ENCODE measurements at regions not wholly inside any gene's neighbourhood (a gene's known extent, or its start where the extent isn't known, plus 50 kb on each side); places are given as distances from the start of the nearest gene placed in this dataset.

GRCh38 chr4:126776361-126776760, 856.4 kb upstream of the INTU start:
- intact Hi-C loops (cut with micrococcal nuclease; ENCODE audit: unreplicated experiment) (no loop called here), in situ Hi-C loops (cut with MboI) (no loop called here)
- ChIA-PET RAD21 (ENCODE audit: unreplicated experiment) (no interaction called here), CTCF (interaction anchor here (0.7 kb wide), 1 partner anchor 22 kb away, joined by 4 read pairs; no protein-coding TSS in a partner anchor), SMC1A (ENCODE audit: uncharacterized antibody, unreplicated experiment) (no interaction called here), POLR2A (no interaction called here)
- H3K4me3 ChIP-seq, result no peak overlapping the region
- no peak overlapping the region for H2AFZ ChIP-seq (ENCODE audit: control insufficient read depth, low read depth, low read length)
- no peak overlapping the region for H3K9ac ChIP-seq (ENCODE audit: control insufficient read depth, insufficient read depth, low read length)
- no peaks in the 10 kb centered on the region for H3K9me3 ChIP-seq (replicated peaks; ENCODE audit: control insufficient read depth, insufficient read depth, low read length)
- H3K79me2 ChIP-seq (ENCODE audit: control insufficient read depth, insufficient read depth, low read length), result no peaks in the 10 kb centered on the region
- ATAC-seq, result no peak
- no peaks in the 10 kb centered on the region for H3K36me3 ChIP-seq (ENCODE audit: control insufficient read depth in 2 of 2, insufficient read depth in 2 of 2, low read length in 1 of 2)
- H3K27me3 ChIP-seq (replicated peaks in 1 of 2; ENCODE audit: control insufficient read depth in 2 of 2, insufficient read depth in 2 of 2, low read length in 1 of 2), result no peaks in the 10 kb centered on the region
- no peak overlapping the region for H3K4me2 ChIP-seq (ENCODE audit: control insufficient read depth, insufficient read depth)
- no peaks in the 10 kb centered on the region for H4K20me1 ChIP-seq (ENCODE audit: control insufficient read depth, insufficient read depth)
- no peak for DNase-seq (ENCODE audit: low read depth, low spot score)
- WGBS (ENCODE audit: insufficient coverage, insufficient replicate concordance, low lambda C conversion rate, missing lambda C conversion rate), result 21% methylated on average over 5 of the region's 5 CpGs
- BruUV-seq (replicated peaks), result no TSS peak
- FAIRE-seq, result no peak
- no peak overlapping the region for H3K27ac ChIP-seq (ENCODE audit: control insufficient read depth, insufficient read depth)
- H3K4me1 ChIP-seq (ENCODE audit: control insufficient read depth, insufficient read depth, low read length), result no peaks in the 10 kb centered on the region
- TF ChIP-seq ZBED1 (IDR thresholded peaks at IDR 0.05; ENCODE audit: borderline replicate concordance) (no peak), TCF12 (IDR thresholded peaks at IDR 0.05; ENCODE audit: low read depth, low read length) (no peak), E2F4 (IDR thresholded peaks at IDR 0.05; ENCODE audit: low read depth, low read length) (no peak), IKZF1 (conservative IDR thresholded peaks at IDR 0.05) (no peak)

- 5% methylated on average over 1 of the region's 1 CpG for WGBS (ENCODE audit: insufficient coverage, insufficient replicate concordance, low lambda C conversion rate, missing lambda C conversion rate)
- no peaks in the 10 kb centered on the region for H3K36me3 ChIP-seq (ENCODE audit: control insufficient read depth in 2 of 2, insufficient read depth in 2 of 2, low read length in 1 of 2)
- SMC1A ChIA-PET (ENCODE audit: uncharacterized antibody, unreplicated experiment), result no interaction called here
- no peak overlapping the region for H3K9ac ChIP-seq (ENCODE audit: control insufficient read depth, insufficient read depth, low read length)
- H3K4me2 ChIP-seq (ENCODE audit: control insufficient read depth, insufficient read depth), result no peak overlapping the region
- DNase-seq (ENCODE audit: low read depth, low spot score) (no peak), FAIRE-seq (no peak), ATAC-seq (no peak)
- no peaks in the 10 kb centered on the region for H4K20me1 ChIP-seq (ENCODE audit: control insufficient read depth, insufficient read depth)
- no peaks in the 10 kb centered on the region for H3K27me3 ChIP-seq (replicated peaks in 1 of 2; ENCODE audit: control insufficient read depth in 2 of 2, insufficient read depth in 2 of 2, low read length in 1 of 2)
- in situ Hi-C loops (cut with MboI) (no loop called here), intact Hi-C loops (cut with micrococcal nuclease; ENCODE audit: unreplicated experiment) (no loop called here)
- no TSS peak for BruUV-seq (replicated peaks)
- H3K79me2 ChIP-seq (ENCODE audit: control insufficient read depth, insufficient read depth, low read length), result no peaks in the 10 kb centered on the region
- CTCF ChIA-PET, result no interaction called here
- no peak overlapping the region for H3K4me3 ChIP-seq
- no peak overlapping the region for H2AFZ ChIP-seq (ENCODE audit: control insufficient read depth, low read depth, low read length)
- POLR2A ChIA-PET, result no interaction called here
- H3K27ac ChIP-seq (ENCODE audit: control insufficient read depth, insufficient read depth), result no peak overlapping the region
- RAD21 ChIA-PET (ENCODE audit: unreplicated experiment), result no interaction called here
- H3K9me3 ChIP-seq (replicated peaks; ENCODE audit: control insufficient read depth, insufficient read depth, low read length), result no peaks in the 10 kb centered on the region
- H3K4me1 ChIP-seq (ENCODE audit: control insufficient read depth, insufficient read depth, low read length), result no peaks in the 10 kb centered on the region
- TF ChIP-seq EP300 (IDR thresholded peaks at IDR 0.05; ENCODE audit: borderline replicate concordance in 1 of 2, control insufficient read depth in 1 of 2, low read depth in 2 of 2, low read length in 2 of 2), result no peak
- no peak for TF ChIP-seq RELB (IDR thresholded peaks at IDR 0.05; ENCODE audit: low read depth)
- TF ChIP-seq PAX5 (IDR thresholded peaks at IDR 0.05; ENCODE audit: borderline replicate concordance, low read depth, low read length), result no peak
- TF ChIP-seq ATF2 (IDR thresholded peaks at IDR 0.05; ENCODE audit: low read length), result no peak
- no peak for TF ChIP-seq YY1 (IDR thresholded peaks at IDR 0.05; ENCODE audit: low read depth, low read length)
- no peak for TF ChIP-seq RCOR1 (conservative IDR thresholded peaks at IDR 0.05; ENCODE audit: low read depth, low read length)
- no peak for TF ChIP-seq SMC3 (IDR thresholded peaks at IDR 0.05; ENCODE audit: borderline replicate concordance, low read length)
- no peak for TF ChIP-seq ZNF622 (IDR thresholded peaks at IDR 0.05)
- no peak for TF ChIP-seq USF1 (IDR thresholded peaks at IDR 0.05; ENCODE audit: borderline replicate concordance, extremely low read length, insufficient read depth, low read depth, low read length)
These were observed 855.1 kb upstream of the INTU start for GRCh38 chr4:126777649-126778048.
